ENCODE measurements at regions not wholly inside any gene's neighbourhood (a gene's known extent, or its start where the extent isn't known, plus 50 kb on each side); places are given as distances from the start of the nearest gene placed in this dataset.

DNA sequence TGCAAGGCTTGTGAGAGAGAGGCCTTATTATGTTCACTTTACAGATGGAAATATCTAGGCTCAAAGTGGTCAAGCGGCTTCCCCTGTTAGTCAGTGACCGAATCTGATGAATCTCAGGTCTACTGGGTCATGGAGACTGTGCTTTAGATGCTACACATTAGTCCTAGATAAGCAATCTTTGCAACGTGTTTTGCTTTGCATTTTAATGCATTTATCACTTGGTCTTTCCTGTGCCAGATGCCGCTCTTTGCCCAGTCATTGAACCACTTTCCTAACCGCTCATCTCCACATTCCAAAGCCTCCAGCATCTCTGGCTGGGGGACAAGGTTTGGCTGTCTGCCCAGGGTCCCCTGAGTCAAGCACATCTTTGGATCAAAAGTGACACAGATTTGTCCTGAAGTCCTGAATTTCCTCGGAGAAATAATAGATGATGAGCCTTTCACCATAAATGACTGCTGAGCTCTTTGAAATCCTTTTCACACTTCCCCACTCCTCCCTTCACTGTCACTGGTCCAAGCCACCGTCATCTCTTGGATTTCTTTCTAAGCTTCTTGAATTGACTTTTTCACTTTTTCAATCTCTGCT, 96.0 kb upstream of the USP24 start:
- Histone ChIP-seq H3K36me3 (ENCODE audit: low read depth, low read length) (no peaks in the 10 kb centered on the region), H3K9me3 (ENCODE audit: low read length) (no peaks in the 10 kb centered on the region), H3F3A (ENCODE audit: low read length, unreplicated experiment) (peaks cover 8% of the 10 kb centered on the region), H3K79me2 (ENCODE audit: low read length) (no peaks in the 10 kb centered on the region), H3K4me1 (ENCODE audit: insufficient read depth, low read length) (peaks cover 28% of the 10 kb centered on the region), H3K4me2 (ENCODE audit: low read length) (peak overlapping the region; percentile 74), H4K20me1 (ENCODE audit: low read length) (no peaks in the 10 kb centered on the region), H3K9me2 (replicated peaks; ENCODE audit: low read length) (no peaks in the 10 kb centered on the region), H3K9ac (ENCODE audit: low read length) (peak overlapping the region; percentile 53), H3K27me3 (ENCODE audit: low read length) (no peaks in the 10 kb centered on the region), H2AFZ (ENCODE audit: low read length) (peak overlapping the region; percentile 22; the same call in 1 of the 2 replicates), H3K4me3 (ENCODE audit: low read length) (peak overlapping the region; percentile 22; the same call in 1 of the 2 replicates), H3K27ac (ENCODE audit: low read length) (peak overlapping the region; percentile 90)
- BruUV-seq (replicated peaks): no TSS peak
- intact Hi-C loops (cut with micrococcal nuclease): loop anchor here (5.0 kb wide), 1 partner anchor 66 kb away; no protein-coding TSS in a partner anchor
- DNase-seq (peak; percentile 60), ATAC-seq (peak; percentile 23; the same call in 1 of the 2 replicates)
- TF ChIP-seq, protein P1, sequence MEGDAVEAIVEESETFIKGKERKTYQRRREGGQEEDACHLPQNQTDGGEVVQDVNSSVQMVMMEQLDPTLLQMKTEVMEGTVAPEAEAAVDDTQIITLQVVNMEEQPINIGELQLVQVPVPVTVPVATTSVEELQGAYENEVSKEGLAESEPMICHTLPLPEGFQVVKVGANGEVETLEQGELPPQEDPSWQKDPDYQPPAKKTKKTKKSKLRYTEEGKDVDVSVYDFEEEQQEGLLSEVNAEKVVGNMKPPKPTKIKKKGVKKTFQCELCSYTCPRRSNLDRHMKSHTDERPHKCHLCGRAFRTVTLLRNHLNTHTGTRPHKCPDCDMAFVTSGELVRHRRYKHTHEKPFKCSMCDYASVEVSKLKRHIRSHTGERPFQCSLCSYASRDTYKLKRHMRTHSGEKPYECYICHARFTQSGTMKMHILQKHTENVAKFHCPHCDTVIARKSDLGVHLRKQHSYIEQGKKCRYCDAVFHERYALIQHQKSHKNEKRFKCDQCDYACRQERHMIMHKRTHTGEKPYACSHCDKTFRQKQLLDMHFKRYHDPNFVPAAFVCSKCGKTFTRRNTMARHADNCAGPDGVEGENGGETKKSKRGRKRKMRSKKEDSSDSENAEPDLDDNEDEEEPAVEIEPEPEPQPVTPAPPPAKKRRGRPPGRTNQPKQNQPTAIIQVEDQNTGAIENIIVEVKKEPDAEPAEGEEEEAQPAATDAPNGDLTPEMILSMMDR (conservative IDR thresholded peaks at IDR 0.05; ENCODE audit: low read depth, low read length): no peak
- ChIA-PET POLR2A (ENCODE audit: unreplicated experiment) (no interaction called here), CTCF (interaction anchor here (0.6 to 0.9 kb wide), 2 partner anchors 65 to 95 kb away, joined by 3 to 4 read pairs; no protein-coding TSS in a partner anchor)

DNA sequence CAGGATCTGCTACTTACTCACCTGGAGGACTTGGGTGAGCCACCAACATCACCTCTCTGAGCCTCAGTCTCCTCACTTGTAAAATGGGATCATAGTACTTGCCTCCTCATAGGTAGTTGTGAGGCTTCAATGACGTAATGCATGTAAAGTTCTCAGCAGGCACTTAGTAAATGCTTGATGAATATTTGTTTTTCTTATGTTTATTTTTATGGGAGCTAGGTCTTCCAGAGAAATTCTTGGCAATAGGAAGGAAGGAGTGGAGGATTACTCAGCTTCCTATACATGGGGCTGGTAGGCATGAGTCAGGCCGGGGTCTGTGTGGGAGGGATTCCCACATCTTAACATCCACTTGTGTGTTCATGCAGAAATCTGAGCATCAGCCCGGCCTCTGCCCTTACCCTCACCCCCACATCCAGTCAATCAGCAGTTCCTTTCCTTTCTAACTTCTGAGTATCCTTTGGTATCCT, 95.4 kb upstream of the USP24 start:
- ATAC-seq: peak; percentile 98
- Histone ChIP-seq H3K9ac (ENCODE audit: low read length) (peak overlapping the region; percentile 53), H3K4me1 (ENCODE audit: insufficient read depth, low read length) (peaks cover 28% of the 10 kb centered on the region), H4K20me1 (ENCODE audit: low read length) (no peaks in the 10 kb centered on the region), H3K4me3 (ENCODE audit: low read length) (peak overlapping the region; percentile 22; the same call in 1 of the 2 replicates), H3K9me3 (ENCODE audit: low read length) (no peaks in the 10 kb centered on the region), H2AFZ (ENCODE audit: low read length) (peak overlapping the region; percentile 22; the same call in 1 of the 2 replicates), H3F3A (ENCODE audit: low read length, unreplicated experiment) (peaks cover 8% of the 10 kb centered on the region), H3K79me2 (ENCODE audit: low read length) (no peaks in the 10 kb centered on the region), H3K36me3 (ENCODE audit: low read depth, low read length) (no peaks in the 10 kb centered on the region), H3K9me2 (replicated peaks; ENCODE audit: low read length) (no peaks in the 10 kb centered on the region), H3K27ac (ENCODE audit: low read length) (peak overlapping the region; percentile 90), H3K4me2 (ENCODE audit: low read length) (peak overlapping the region; percentile 74), H3K27me3 (ENCODE audit: low read length) (no peaks in the 10 kb centered on the region)
- CTCF ChIA-PET: interaction anchor here (0.6 to 0.9 kb wide), 3 partner anchors 27 to 96 kb away, joined by 3 to 4 read pairs (median 3); no protein-coding TSS in a partner anchor
- intact Hi-C loops (cut with micrococcal nuclease): loop anchor here (1.0 to 5.0 kb wide), 2 partner anchors 67 to 119 kb away; no protein-coding TSS in a partner anchor
- no TSS peak for BruUV-seq (replicated peaks)
- POLR2A ChIA-PET (ENCODE audit: unreplicated experiment): no interaction called here
- TF ChIP-seq EZH2 (IDR thresholded peaks at IDR 0.05; ENCODE audit: low read length, unreplicated experiment) (no peak), EZH2phosphoT487 (IDR thresholded peaks at IDR 0.05; ENCODE audit: borderline replicate concordance, low read length) (no peak)
- TF ChIP-seq, protein P1 (conservative IDR thresholded peaks at IDR 0.05; ENCODE audit: low read depth, low read length): no peak
- peak; percentile 96 for DNase-seq
